ENCODE measurements at regions not wholly inside any gene's neighbourhood (a gene's known extent, or its start where the extent isn't known, plus 50 kb on each side); places are given as distances from the start of the nearest gene placed in this dataset.

- DNase-seq (no peak), ATAC-seq (ENCODE audit: poor library complexity) (no peak)
- intact Hi-C loops (cut with DNase I), result no loop called here
Measured at GRCh38 chr3:74515451-74515850, 99.0 kb downstream of the CNTN3 start.

- no peak for DNase-seq
- ATAC-seq (ENCODE audit: poor library complexity), result no peak
- intact Hi-C loops (cut with DNase I), result no loop called here
Measured at GRCh38 chr3:74511078-74511477, 103.4 kb downstream of the CNTN3 start.

DNA sequence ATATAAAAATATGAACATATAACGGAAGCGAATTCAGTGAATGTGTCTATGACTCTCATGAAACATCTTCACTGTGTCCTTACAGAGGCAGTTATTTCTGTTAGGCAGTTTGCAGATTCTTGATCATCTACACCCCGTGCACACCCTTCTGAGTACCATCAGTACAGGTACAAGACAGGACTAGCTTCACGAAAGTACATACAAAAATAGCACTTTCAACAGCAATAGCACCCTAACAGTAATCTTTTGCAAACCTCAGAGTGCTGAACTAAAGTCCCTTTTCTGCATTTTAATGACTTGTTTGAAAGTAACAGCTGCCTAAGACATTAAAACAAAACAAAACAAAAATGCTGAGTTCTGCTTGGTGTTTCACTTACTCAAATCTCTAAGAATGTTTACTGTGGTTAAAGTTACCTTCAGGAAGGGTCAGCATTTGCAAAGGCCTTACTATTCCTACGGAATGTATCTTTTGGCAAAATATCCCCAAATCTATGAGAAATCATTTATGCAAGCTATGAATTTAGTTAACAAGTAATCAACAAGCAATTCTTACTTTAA is 104.1 kb downstream of the CNTN3 start:
- intact Hi-C loops (cut with DNase I), result no loop called here

GRCh38 chr3:74507691-74508090 is 106.8 kb downstream of the CNTN3 start:
- no peak for DNase-seq
- intact Hi-C loops (cut with DNase I), result no loop called here
- no peak for ATAC-seq (ENCODE audit: poor library complexity)

More for the DNA sequence above, 104.1 kb downstream of the CNTN3 start:
- no peak for ATAC-seq (ENCODE audit: poor library complexity)
- no peak for DNase-seq

GRCh38 chr3:74506246-74506645 is 108.2 kb downstream of the CNTN3 start:
- intact Hi-C loops (cut with DNase I), result no loop called here
- DNase-seq (no peak), ATAC-seq (ENCODE audit: poor library complexity) (no peak)

GRCh38 chr3:74501007-74501406 is 113.5 kb downstream of the CNTN3 start:
- ATAC-seq (ENCODE audit: poor library complexity) (no peak), DNase-seq (no peak)

GRCh38 chr3:74500257-74500656 is 114.2 kb downstream of the CNTN3 start:
- intact Hi-C loops (cut with DNase I), result no loop called here
- DNase-seq (no peak), ATAC-seq (ENCODE audit: poor library complexity) (no peak)

More at GRCh38 chr3:74501007-74501406, 113.5 kb downstream of the CNTN3 start:
- intact Hi-C loops (cut with DNase I), result no loop called here

- ATAC-seq (ENCODE audit: poor library complexity), result no peak
- DNase-seq, result no peak
- intact Hi-C loops (cut with DNase I), result no loop called here
Measured at GRCh38 chr3:74491874-74492273, 122.6 kb downstream of the CNTN3 start.

GRCh38 chr3:74489050-74489792 is 125.2 kb downstream of the CNTN3 start:
- intact Hi-C loops (cut with DNase I), result no loop called here
- ATAC-seq (ENCODE audit: poor library complexity), result no peak
- no peak for DNase-seq

DNA sequence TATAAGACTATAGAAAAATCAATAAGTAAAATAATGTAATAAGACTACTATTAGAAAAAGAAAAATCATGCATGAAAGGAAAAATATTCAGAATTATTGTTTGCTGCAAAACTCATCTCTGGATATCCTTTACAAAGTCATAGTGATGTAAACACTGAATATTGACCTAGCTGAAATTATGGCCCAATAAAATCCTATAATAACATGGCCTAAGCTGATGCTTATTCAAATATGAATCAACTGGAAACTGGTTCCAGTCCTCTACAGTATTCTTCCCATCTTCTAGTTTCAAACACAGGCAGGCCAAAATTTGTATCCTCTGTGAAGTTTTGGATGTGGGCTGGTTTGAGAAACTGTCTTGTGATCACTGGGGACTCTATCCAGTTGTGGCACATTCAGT is 134.5 kb downstream of the CNTN3 start:
- ATAC-seq (ENCODE audit: poor library complexity) (no peak), DNase-seq (no peak)
- intact Hi-C loops (cut with DNase I), result no loop called here

GRCh38 chr3:74470313-74470712 is 144.1 kb downstream of the CNTN3 start:
- intact Hi-C loops (cut with DNase I), result no loop called here
- ATAC-seq (ENCODE audit: poor library complexity) (no peak), DNase-seq (no peak)

DNA sequence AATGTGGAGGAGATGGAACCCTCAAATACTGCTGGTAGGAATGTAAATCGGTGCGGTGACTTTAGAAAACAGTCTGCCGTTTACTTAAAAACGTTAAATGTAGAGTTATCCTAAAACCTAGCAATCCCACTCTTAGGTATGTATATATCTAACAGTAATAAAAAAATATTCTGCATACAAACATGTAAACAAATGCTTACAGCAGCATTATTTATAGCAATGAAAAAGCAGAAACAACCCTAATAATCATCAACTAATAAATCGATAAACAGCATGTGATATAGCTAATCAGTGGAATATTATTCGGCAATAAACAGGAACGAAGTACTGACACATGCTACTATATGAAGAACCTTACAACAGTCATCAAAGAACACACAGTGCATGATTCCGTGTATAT is 144.7 kb downstream of the CNTN3 start:
- DNase-seq, result no peak
- ATAC-seq (ENCODE audit: poor library complexity), result no peak
- intact Hi-C loops (cut with DNase I), result no loop called here

GRCh38 chr3:74469151-74469550 is 145.3 kb downstream of the CNTN3 start:
- ATAC-seq (ENCODE audit: poor library complexity) (no peak), DNase-seq (no peak)
- intact Hi-C loops (cut with DNase I), result no loop called here

DNA sequence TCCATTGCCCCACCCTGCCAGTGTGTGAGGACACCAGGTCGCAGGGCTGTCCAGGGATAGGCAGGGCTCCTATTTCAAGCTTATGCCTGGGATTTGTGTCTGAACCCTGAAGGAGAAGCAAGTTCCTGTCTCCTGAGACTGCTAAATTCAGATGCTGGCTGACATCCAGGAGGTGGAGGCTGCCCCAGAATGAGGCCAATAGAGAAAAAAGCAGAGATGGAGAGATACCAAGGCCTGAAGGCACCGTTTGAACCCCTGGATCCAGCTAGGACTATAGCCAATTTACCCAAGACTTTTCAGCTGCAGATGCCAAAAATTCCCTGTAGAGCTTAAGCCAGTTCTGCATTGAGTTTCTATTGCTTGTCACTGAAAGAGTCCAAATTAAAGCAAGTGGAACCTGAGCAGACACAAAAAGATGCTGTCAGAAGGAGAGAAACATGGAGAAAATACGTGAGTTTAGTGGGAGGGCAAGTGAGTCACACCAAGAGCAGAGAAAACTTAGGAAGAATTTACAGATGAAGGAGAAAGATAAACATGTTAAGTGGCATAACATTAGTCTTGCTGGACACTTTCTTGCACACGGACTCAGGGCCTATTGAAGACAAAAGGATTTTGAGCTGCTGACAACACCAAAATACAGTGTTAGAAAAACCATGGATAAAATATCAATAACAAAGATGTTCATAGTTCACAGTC is 148.6 kb downstream of the CNTN3 start:
- no peak for DNase-seq
- no peak for ATAC-seq (ENCODE audit: poor library complexity)
- intact Hi-C loops (cut with DNase I), result no loop called here

DNA sequence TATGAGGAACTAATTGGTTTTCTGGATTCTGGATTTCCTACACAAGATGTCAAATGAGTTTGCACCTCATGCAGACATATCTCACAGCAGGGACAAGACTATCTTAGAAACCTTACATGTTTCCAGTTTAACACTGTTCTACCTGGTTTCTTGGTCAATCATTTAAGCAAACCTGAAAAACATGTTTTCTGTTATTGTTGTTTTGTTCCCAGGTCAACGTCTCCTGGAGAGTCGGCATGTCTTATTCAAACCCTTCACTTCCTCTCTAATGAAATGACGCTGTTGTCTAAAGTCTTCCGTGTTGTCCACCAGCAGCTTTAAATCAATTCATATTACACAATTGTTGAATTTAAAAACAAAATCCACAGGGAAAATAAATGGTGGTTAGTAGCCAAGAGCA is 150.9 kb downstream of the CNTN3 start:
- intact Hi-C loops (cut with DNase I), result no loop called here
- no peak for DNase-seq

DNA sequence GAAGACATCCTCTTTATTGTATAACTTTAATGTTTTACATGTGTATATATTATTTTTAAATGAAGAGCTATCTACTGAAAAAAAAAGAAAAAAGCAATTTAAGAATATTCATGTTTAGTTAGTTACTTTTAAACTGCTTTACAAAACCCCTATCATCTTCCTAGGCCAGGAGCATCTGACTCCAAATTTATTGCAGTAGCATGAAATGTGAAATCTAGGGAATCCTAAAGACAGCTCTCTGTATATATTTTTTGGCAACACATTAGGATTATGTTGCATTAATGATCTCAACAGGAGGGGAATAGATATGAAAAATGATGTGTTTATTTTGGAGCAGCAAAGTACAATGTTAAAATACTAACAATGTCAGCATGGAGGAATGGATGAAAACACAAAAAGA is 158.3 kb downstream of the CNTN3 start:
- ATAC-seq (ENCODE audit: poor library complexity) (no peak), DNase-seq (no peak)
- intact Hi-C loops (cut with DNase I), result no loop called here

More for the DNA sequence above, 150.9 kb downstream of the CNTN3 start:
- ATAC-seq (ENCODE audit: poor library complexity), result no peak

DNA sequence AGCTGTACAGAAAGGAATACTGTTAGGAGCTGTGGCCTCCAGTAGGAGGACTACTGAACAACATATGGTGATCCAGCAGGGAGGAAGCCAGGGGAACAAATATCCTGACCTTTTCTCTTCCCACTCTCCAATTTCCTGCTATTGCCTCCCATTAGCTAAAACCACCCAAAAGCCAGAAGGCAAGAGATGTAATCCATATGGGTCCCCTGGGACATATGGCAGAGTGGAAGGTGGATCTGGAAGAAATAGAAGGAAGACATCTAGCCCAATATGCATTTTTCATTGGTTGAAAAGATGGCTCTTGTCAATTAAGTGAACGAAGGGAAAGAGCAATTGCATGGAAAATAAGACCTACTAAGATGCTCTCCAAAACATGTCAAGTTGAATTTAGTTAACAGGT is 167.2 kb downstream of the CNTN3 start:
- intact Hi-C loops (cut with DNase I), result no loop called here
- ATAC-seq (ENCODE audit: poor library complexity) (no peak), DNase-seq (no peak)

GRCh38 chr3:74445541-74445940 is 168.9 kb downstream of the CNTN3 start:
- DNase-seq (no peak), ATAC-seq (ENCODE audit: poor library complexity) (no peak)
- intact Hi-C loops (cut with DNase I), result no loop called here

GRCh38 chr3:74443102-74443501 is 171.4 kb downstream of the CNTN3 start:
- ATAC-seq (ENCODE audit: poor library complexity) (no peak), DNase-seq (no peak)
- intact Hi-C loops (cut with DNase I), result no loop called here

DNA sequence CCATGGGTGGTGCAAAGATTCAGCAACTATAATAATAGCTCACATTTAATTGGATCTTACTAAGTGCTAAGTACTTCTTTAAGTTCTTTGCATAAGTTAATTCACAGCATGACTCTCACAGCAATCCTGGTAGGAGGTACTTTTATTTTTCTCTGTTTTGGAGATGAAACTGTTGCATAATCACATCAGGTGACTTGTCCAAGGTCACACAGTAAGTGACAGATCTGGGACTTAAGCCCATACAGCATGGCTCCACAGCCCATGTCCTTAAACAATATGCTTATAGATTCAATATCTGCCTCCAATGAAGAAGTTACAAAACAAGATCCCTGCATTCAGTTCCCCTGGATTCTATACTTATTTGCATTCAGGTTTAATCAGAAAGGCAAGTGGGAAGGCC is 171.8 kb downstream of the CNTN3 start:
- no peak for DNase-seq
- no peak for ATAC-seq (ENCODE audit: poor library complexity)
- intact Hi-C loops (cut with DNase I), result no loop called here
